Neuronal stem cell (in vitro differentiated cells): ENCODE measurements at regions not wholly inside any gene's neighbourhood (a gene's known extent, or its start where the extent isn't known, plus 50 kb on each side); places are given as distances from the start of the nearest gene placed in this dataset.

ENCODE experiments used
- DNase-seq: peaks from one replicate; pipeline ENCODE4 v3.0.0-alpha.2; 2013; ENCODE audit warnings: low spot score
- H2AFZ ChIP-seq: one replicate; pipeline ENCODE4 v1.6.1; 2013; ENCODE audit warnings: mild to moderate bottlenecking, low read length, inconsistent platforms
- H2AK5ac ChIP-seq: 2 replicates; pipeline ENCODE4 v1.6.1; 2013; ENCODE audit warnings: low read depth, mild to moderate bottlenecking, inconsistent platforms, low read length, moderate library complexity, mixed read lengths
- H2BK120ac ChIP-seq: 2 replicates; pipeline ENCODE4 v1.6.1; 2013; ENCODE audit warnings: low read depth, mild to moderate bottlenecking, inconsistent platforms, low read length, moderate library complexity, mixed read lengths
- H2BK12ac ChIP-seq: one replicate; pipeline ENCODE4 v1.6.1; 2013; ENCODE audit warnings: low read length, inconsistent platforms
- H2BK15ac ChIP-seq: 2 replicates; pipeline ENCODE4 v1.6.1; 2013; ENCODE audit warnings: mild to moderate bottlenecking, low read length, inconsistent platforms, mixed read lengths
- H2BK5ac ChIP-seq: one replicate; pipeline ENCODE4 v1.6.1; 2013; ENCODE audit warnings: inconsistent platforms, mild to moderate bottlenecking, low read length, moderate library complexity
- H3K14ac ChIP-seq: one replicate; pipeline ENCODE4 v1.6.1; 2013; ENCODE audit warnings: low read length, inconsistent platforms
- H3K18ac ChIP-seq: 2 replicates; pipeline ENCODE4 v1.6.1; 2013; ENCODE audit warnings: low read length, inconsistent platforms
- H3K23ac ChIP-seq: 2 replicates; pipeline ENCODE4 v1.6.1; 2013; ENCODE audit warnings: low read depth, mild to moderate bottlenecking, mixed read lengths, low read length, inconsistent platforms; ENCODE audit not compliant: poor library complexity
- H3K27ac ChIP-seq: replicated peaks from 3 replicates; pipeline ENCODE4 v1.5.1; 2013; ENCODE audit warnings: low read length, inconsistent platforms
- H3K27me3 ChIP-seq, 3 experiments: 2 replicates each; pipeline ENCODE4 v1.6.1; 2013; ENCODE audit warnings: low read length in 3 of 3, mild to moderate bottlenecking in 2 of 3, inconsistent platforms in 1 of 3, low read depth in 1 of 3, mixed read lengths in 1 of 3, moderate library complexity in 1 of 3; ENCODE audit not compliant: control insufficient read depth in 3 of 3, insufficient read depth in 3 of 3
- H3K36me3 ChIP-seq, 2 donors: replicated peaks in 1 of 2; 2 replicates each; pipeline ENCODE4 v1.6.1; 2013; ENCODE audit warnings: low read length in 2 of 2; ENCODE audit not compliant: control insufficient read depth in 2 of 2, insufficient read depth in 2 of 2
- H3K4ac ChIP-seq: 2 replicates; pipeline ENCODE4 v1.6.1; 2013; ENCODE audit warnings: inconsistent platforms, mild to moderate bottlenecking, low read length, moderate library complexity
- H3K4me1 ChIP-seq, 2 donors: 1 replicate in 1 of 2; 2 replicates in 1 of 2; pipeline ENCODE4 v1.6.1; 2013; ENCODE audit warnings: low read length in 2 of 2, low read depth in 1 of 2; ENCODE audit not compliant: control insufficient read depth in 2 of 2, insufficient read depth in 1 of 2
- H3K4me2 ChIP-seq: one replicate; pipeline ENCODE4 v1.6.1; 2013; ENCODE audit warnings: mild to moderate bottlenecking, low read length, inconsistent platforms; ENCODE audit not compliant: insufficient read depth, poor library complexity, severe bottlenecking
- H3K4me3 ChIP-seq, 2 donors: 2 replicates each; pipeline ENCODE4 v1.5.1; 2013; ENCODE audit warnings: low read length in 2 of 2, mild to moderate bottlenecking in 2 of 2, inconsistent platforms in 1 of 2, moderate library complexity in 1 of 2
- H3K79me1 ChIP-seq: one replicate; pipeline ENCODE4 v1.6.1; 2013; ENCODE audit warnings: low read depth, mild to moderate bottlenecking, inconsistent platforms, low read length, moderate library complexity
- H3K9ac ChIP-seq: one replicate; pipeline ENCODE4 v1.6.1; 2013; ENCODE audit warnings: mild to moderate bottlenecking, low read depth, low read length, inconsistent platforms; ENCODE audit not compliant: poor library complexity
- H3K9me3 ChIP-seq, 2 donors: replicated peaks in 1 of 2; 2 replicates each; pipeline versions ENCODE3 to v1.6.1; 2013; ENCODE audit warnings: low read length in 2 of 2, mild to moderate bottlenecking in 2 of 2, inconsistent platforms in 1 of 2, low read depth in 1 of 2, mixed read lengths in 1 of 2, moderate library complexity in 1 of 2; ENCODE audit not compliant: control insufficient read depth in 2 of 2, insufficient read depth in 1 of 2
- H4K8ac ChIP-seq: one replicate; pipeline ENCODE4 v1.6.1; 2013; ENCODE audit warnings: low read depth, mild to moderate bottlenecking, inconsistent platforms, low read length, moderate library complexity
- H4K91ac ChIP-seq: one replicate; pipeline ENCODE4 v1.6.1; 2013; ENCODE audit warnings: low read length, low read depth, mild to moderate bottlenecking, inconsistent platforms; ENCODE audit not compliant: poor library complexity
- WGBS, 2 donors: extraction: QIAGEN DNeasy Blood & Tissue Kit; methylation state at CpG; one replicate each; pipeline ENCODE4 v1.1.7; 2013; ENCODE audit warnings: missing lambda C conversion rate in 2 of 2, mixed read lengths in 1 of 2; ENCODE audit not compliant: insufficient read length in 2 of 2, insufficient replicate concordance in 1 of 2; ENCODE audit errors: extremely low coverage in 2 of 2; 5-methylcytosine and 5-hydroxymethylcytosine counted together

DNA sequence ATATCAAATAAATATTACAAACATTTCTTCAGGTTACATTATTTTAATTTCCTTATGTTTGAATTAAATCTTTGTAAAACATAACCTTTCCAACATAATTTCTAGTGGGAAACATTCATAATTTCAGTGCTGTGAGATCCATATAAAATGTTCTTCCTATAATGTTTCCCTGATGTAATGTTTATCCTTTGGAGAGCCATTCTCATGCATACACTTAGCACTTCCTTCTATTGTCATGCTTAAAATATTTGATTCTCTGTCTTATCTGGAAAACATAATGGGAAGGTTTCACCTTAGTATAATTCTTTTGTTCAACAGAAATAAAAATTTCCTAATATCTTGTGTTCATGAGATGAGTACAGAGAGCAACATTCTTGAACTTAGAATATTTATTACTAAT lies 472.5 kb downstream of the ADAMTS20 start:
- Histone ChIP-seq H3K4me1 (peaks cover 0 to 9% of the 10 kb centered on the region in 2 donors), H3K9me3 (peaks cover 3 to 7% of the 10 kb centered on the region in 2 donors), H4K8ac (no peak overlapping the region), H3K23ac (no peak overlapping the region), H2AK5ac (no peak overlapping the region), H3K18ac (no peak overlapping the region), H4K91ac (no peak overlapping the region), H3K4me2 (no peak overlapping the region), H3K36me3 (no peaks in the 10 kb centered on the region), H3K27me3 (no peaks in the 10 kb centered on the region), H2BK12ac (no peak overlapping the region), H2AFZ (no peak overlapping the region), H3K14ac (no peak overlapping the region), H2BK120ac (no peak overlapping the region), H3K4ac (no peak overlapping the region), H3K79me1 (no peaks in the 10 kb centered on the region), H3K9ac (no peak overlapping the region), H2BK15ac (no peak overlapping the region), H3K4me3 (no peak overlapping the region), H3K27ac (no peak overlapping the region), H2BK5ac (no peak overlapping the region)
- no peak for DNase-seq

DNA sequence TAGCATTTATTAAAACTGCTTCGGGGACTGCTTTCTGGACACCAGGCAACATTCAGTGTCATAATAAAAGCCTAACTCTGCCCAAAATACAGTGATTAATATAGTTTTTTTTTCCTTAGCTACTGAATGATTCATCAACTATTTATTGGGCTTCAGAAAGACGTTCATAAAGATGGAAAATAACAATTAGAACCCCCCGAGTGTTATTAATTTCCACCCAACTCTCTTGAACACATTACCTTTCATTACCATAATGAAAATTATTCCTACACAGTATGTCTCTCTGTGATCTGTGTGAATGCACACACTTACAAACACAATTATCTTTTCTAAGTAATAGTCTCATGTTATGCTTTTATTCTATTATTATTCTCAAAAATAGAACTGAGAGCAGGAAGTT lies 473.0 kb downstream of the ADAMTS20 start:
- H3K9me3 ChIP-seq, result peaks cover 1 to 4% of the 10 kb centered on the region in 2 donors
- no peak overlapping the region for H3K4me2 ChIP-seq
- no peak overlapping the region for H3K9ac ChIP-seq
- no peak overlapping the region for H3K4ac ChIP-seq
- WGBS, 2 donors, result no CpG with 5 or more reads among the region's 3 CpGs
- H3K27ac ChIP-seq, result no peak overlapping the region
- no peak overlapping the region for H4K91ac ChIP-seq
- no peak overlapping the region for H4K8ac ChIP-seq
- no peak overlapping the region for H2BK15ac ChIP-seq
- H3K27me3 ChIP-seq, result no peaks in the 10 kb centered on the region
- no peaks in the 10 kb centered on the region for H3K36me3 ChIP-seq
- H3K23ac ChIP-seq, result no peak overlapping the region
- H2AK5ac ChIP-seq, result no peak overlapping the region
- no peak overlapping the region for H2BK5ac ChIP-seq
- H2BK120ac ChIP-seq, result no peak overlapping the region
- H3K4me3 ChIP-seq, result no peak overlapping the region
- H3K4me1 ChIP-seq, result peaks cover 0 to 9% of the 10 kb centered on the region in 2 donors
- H3K18ac ChIP-seq, result no peak overlapping the region
- H2BK12ac ChIP-seq, result no peak overlapping the region
- H2AFZ ChIP-seq, result no peak overlapping the region
- H3K79me1 ChIP-seq, result no peaks in the 10 kb centered on the region
- H3K14ac ChIP-seq, result no peak overlapping the region
- DNase-seq, result no peak

GRCh38 chr12:43072431-43072830 lies 479.6 kb downstream of the ADAMTS20 start:
- no CpG with 5 or more reads among the region's 1 CpG for WGBS, 2 donors
- no peak overlapping the region for H3K23ac ChIP-seq
- DNase-seq, result no peak
- H3K18ac ChIP-seq, result no peak overlapping the region
- no peaks in the 10 kb centered on the region for H3K79me1 ChIP-seq
- no peak overlapping the region for H2AFZ ChIP-seq
- H3K14ac ChIP-seq, result no peak overlapping the region
- H3K36me3 ChIP-seq, result no peaks in the 10 kb centered on the region
- H3K4me3 ChIP-seq, result no peak overlapping the region
- no peak overlapping the region for H4K8ac ChIP-seq
- no peaks in the 10 kb centered on the region for H3K27me3 ChIP-seq
- H3K9ac ChIP-seq, result no peak overlapping the region
- H2BK12ac ChIP-seq, result no peak overlapping the region
- no peak overlapping the region for H2BK15ac ChIP-seq
- no peak overlapping the region for H2BK120ac ChIP-seq
- no peak overlapping the region for H3K4ac ChIP-seq
- no peak overlapping the region for H2AK5ac ChIP-seq
- peaks cover 1 to 5% of the 10 kb centered on the region in 2 donors for H3K9me3 ChIP-seq
- peaks cover 6 to 10% of the 10 kb centered on the region in 2 donors for H3K4me1 ChIP-seq
- H3K4me2 ChIP-seq, result no peak overlapping the region
- no peak overlapping the region for H3K27ac ChIP-seq
- H2BK5ac ChIP-seq, result no peak overlapping the region
- no peak overlapping the region for H4K91ac ChIP-seq

GRCh38 chr12:43069768-43070221 lies 480.2 kb upstream of the PRICKLE1 start:
- no peak for DNase-seq
- H3K23ac ChIP-seq, result no peak overlapping the region
- H2BK5ac ChIP-seq, result no peak overlapping the region
- H3K79me1 ChIP-seq, result no peaks in the 10 kb centered on the region
- H3K27me3 ChIP-seq, result no peaks in the 10 kb centered on the region
- H2AK5ac ChIP-seq, result no peak overlapping the region
- no peak overlapping the region for H3K4me3 ChIP-seq
- H3K9ac ChIP-seq, result no peak overlapping the region
- no peak overlapping the region for H2BK120ac ChIP-seq
- no peak overlapping the region for H3K27ac ChIP-seq
- H2BK12ac ChIP-seq, result no peak overlapping the region
- H3K4me2 ChIP-seq, result no peak overlapping the region
- no peak overlapping the region for H3K4ac ChIP-seq
- no peak overlapping the region for H3K18ac ChIP-seq
- WGBS, 2 donors, result no CpG with 5 or more reads among the region's 5 CpGs
- H4K91ac ChIP-seq, result no peak overlapping the region
- peaks cover 1 to 3% of the 10 kb centered on the region in 2 donors for H3K9me3 ChIP-seq
- peaks cover 10 to 17% of the 10 kb centered on the region in 2 donors for H3K4me1 ChIP-seq
- peak overlapping the region; percentile 19 for H2AFZ ChIP-seq
- no peaks in the 10 kb centered on the region for H3K36me3 ChIP-seq
- no peak overlapping the region for H3K14ac ChIP-seq
- H2BK15ac ChIP-seq, result no peak overlapping the region
- no peak overlapping the region for H4K8ac ChIP-seq
